HuH-7 (cell line): ENCODE measurements at regions not wholly inside any gene's neighbourhood (a gene's known extent, or its start where the extent isn't known, plus 50 kb on each side); places are given as distances from the start of the nearest gene placed in this dataset.
"Not testable (repeated sequence)": the region's sequence is repeated elsewhere in the genome, so short reads cannot be mapped to it uniquely, and the experiment has no call there.

Experiments
- DNase-seq: peaks from one replicate; pipeline ENCODE4 v3.0.0; 2011; ENCODE audit warnings: low spot score

- DNase-seq, result no peak
Observed at GRCh38 chr4:58368221-58368620, 1258.0 kb upstream of the IGFBP7 start.

- DNase-seq, result no peak
Observed at GRCh38 chr4:58360354-58361133, 1250.4 kb upstream of the IGFBP7 start.

GRCh38 chr4:58359590-58359989, 1249.4 kb upstream of the IGFBP7 start:
- no peak for DNase-seq

- no peak for DNase-seq
Observed at GRCh38 chr4:58357947-58358346, 1247.8 kb upstream of the IGFBP7 start.

- no peak for DNase-seq
Observed at GRCh38 chr4:58325070-58325469, 1214.9 kb upstream of the IGFBP7 start.

- no peak for DNase-seq
Observed at GRCh38 chr4:58313444-58313843, 1203.3 kb upstream of the IGFBP7 start.

GRCh38 chr4:58303456-58303855, 1193.3 kb upstream of the IGFBP7 start:
- DNase-seq, result no peak

GRCh38 chr4:58301376-58301999, 1191.3 kb upstream of the IGFBP7 start:
- no peak for DNase-seq

GRCh38 chr4:58286335-58286734, 1176.2 kb upstream of the IGFBP7 start:
- no peak for DNase-seq

GRCh38 chr4:58280928-58281327, 1170.7 kb upstream of the IGFBP7 start:
- not testable (repeated sequence) for DNase-seq

- no peak for DNase-seq
Observed at GRCh38 chr4:58275856-58276255, 1165.7 kb upstream of the IGFBP7 start.

GRCh38 chr4:58274553-58274952, 1164.4 kb upstream of the IGFBP7 start:
- no peak for DNase-seq

GRCh38 chr4:58272311-58272710, 1162.1 kb upstream of the IGFBP7 start:
- no peak for DNase-seq

GRCh38 chr4:58265734-58266133, 1155.5 kb upstream of the IGFBP7 start:
- DNase-seq, result no peak

- DNase-seq, result no peak
Observed at GRCh38 chr4:58261526-58261925, 1151.3 kb upstream of the IGFBP7 start.

- no peak for DNase-seq
Observed at GRCh38 chr4:58254291-58254690, 1144.1 kb upstream of the IGFBP7 start.

- DNase-seq, result no peak
Observed at GRCh38 chr4:58252656-58253055, 1142.5 kb upstream of the IGFBP7 start.

GRCh38 chr4:58247792-58248191, 1137.6 kb upstream of the IGFBP7 start:
- no peak for DNase-seq

GRCh38 chr4:58225460-58225859, 1115.3 kb upstream of the IGFBP7 start:
- no peak for DNase-seq

- no peak for DNase-seq
Observed at GRCh38 chr4:58219179-58219578, 1109.0 kb upstream of the IGFBP7 start.

- DNase-seq, result no peak
Observed at GRCh38 chr4:58216461-58216860, 1106.3 kb upstream of the IGFBP7 start.

- no peak for DNase-seq
Observed at GRCh38 chr4:58214376-58214775, 1104.2 kb upstream of the IGFBP7 start.

GRCh38 chr4:58209551-58209950, 1099.4 kb upstream of the IGFBP7 start:
- no peak for DNase-seq

- DNase-seq, result no peak
Observed at GRCh38 chr4:58209001-58209400, 1098.8 kb upstream of the IGFBP7 start.
